ENCODE measurements at regions not wholly inside any gene's neighbourhood (a gene's known extent, or its start where the extent isn't known, plus 50 kb on each side); places are given as distances from the start of the nearest gene placed in this dataset.

DNA sequence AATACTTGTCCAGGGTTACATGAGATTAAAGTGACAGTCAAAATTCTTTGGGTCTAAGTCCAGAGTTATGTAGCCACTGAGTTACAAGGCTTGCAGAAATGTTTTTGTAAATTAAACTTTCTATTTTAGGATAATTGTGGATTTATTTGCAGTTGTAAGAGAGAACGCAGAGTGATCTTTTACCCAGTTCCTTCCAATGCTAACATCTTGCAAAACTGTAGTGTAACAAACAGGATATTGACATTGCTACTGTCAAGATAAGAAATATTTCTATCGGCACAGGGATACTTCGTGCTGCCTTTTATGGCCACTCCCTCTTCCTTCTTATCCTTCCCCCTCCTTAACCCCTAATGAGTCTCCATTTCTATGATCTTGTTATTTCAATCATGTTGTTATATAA is 1022.9 kb downstream of the MCTP2 start:
- Mint-ChIP-seq H3K9me3 (ENCODE audit: unreplicated experiment) (no peaks in the 10 kb centered on the region), H3K27me3 (ENCODE audit: unreplicated experiment) (no peaks in the 10 kb centered on the region), H3K4me3 (ENCODE audit: unreplicated experiment) (no peak overlapping the region), H3K4me1 (ENCODE audit: low read depth, unreplicated experiment) (no peaks in the 10 kb centered on the region), H3K36me3 (ENCODE audit: unreplicated experiment) (no peaks in the 10 kb centered on the region), H3K27ac (ENCODE audit: unreplicated experiment) (no peak overlapping the region)
- TF ChIP-seq, protein P1, sequence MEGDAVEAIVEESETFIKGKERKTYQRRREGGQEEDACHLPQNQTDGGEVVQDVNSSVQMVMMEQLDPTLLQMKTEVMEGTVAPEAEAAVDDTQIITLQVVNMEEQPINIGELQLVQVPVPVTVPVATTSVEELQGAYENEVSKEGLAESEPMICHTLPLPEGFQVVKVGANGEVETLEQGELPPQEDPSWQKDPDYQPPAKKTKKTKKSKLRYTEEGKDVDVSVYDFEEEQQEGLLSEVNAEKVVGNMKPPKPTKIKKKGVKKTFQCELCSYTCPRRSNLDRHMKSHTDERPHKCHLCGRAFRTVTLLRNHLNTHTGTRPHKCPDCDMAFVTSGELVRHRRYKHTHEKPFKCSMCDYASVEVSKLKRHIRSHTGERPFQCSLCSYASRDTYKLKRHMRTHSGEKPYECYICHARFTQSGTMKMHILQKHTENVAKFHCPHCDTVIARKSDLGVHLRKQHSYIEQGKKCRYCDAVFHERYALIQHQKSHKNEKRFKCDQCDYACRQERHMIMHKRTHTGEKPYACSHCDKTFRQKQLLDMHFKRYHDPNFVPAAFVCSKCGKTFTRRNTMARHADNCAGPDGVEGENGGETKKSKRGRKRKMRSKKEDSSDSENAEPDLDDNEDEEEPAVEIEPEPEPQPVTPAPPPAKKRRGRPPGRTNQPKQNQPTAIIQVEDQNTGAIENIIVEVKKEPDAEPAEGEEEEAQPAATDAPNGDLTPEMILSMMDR (IDR thresholded peaks at IDR 0.05; ENCODE audit: partially characterized antibody, unreplicated experiment), result no peak
- DNase-seq, result no peak

- Mint-ChIP-seq H3K27me3 (ENCODE audit: unreplicated experiment) (peaks cover 1% of the 10 kb centered on the region), H3K9me3 (ENCODE audit: unreplicated experiment) (no peaks in the 10 kb centered on the region), H3K27ac (ENCODE audit: unreplicated experiment) (no peak overlapping the region), H3K4me3 (ENCODE audit: unreplicated experiment) (no peak overlapping the region), H3K36me3 (ENCODE audit: unreplicated experiment) (no peaks in the 10 kb centered on the region), H3K4me1 (ENCODE audit: low read depth, unreplicated experiment) (no peaks in the 10 kb centered on the region)
- TF ChIP-seq, protein P1 (IDR thresholded peaks at IDR 0.05; ENCODE audit: partially characterized antibody, unreplicated experiment), result peak; percentile 84
- peak; percentile 69 for DNase-seq
Measured at GRCh38 chr15:95259513-95259912, 1028.2 kb downstream of the MCTP2 start.

DNA sequence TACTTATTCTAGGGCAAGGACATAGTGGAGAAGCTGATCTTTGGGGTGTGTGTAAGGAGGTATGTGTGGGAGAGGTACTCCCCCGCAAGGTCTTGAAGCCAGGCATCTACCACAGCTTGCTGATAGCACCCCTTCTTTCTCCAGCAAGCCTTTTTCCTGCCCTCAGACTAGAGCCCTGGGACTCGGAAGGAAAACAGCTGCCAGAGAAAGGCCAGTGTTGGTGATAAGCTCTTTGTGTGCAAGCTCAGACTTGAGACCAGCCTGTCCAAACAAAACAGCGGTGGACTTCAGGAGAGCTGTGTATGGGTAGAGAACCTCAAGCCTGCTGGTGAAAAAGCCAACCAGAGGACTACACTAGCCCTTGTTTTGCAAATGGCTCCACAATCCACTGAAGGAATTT is 1028.6 kb downstream of the MCTP2 start:
- DNase-seq, result no peak
- TF ChIP-seq, protein P1 (IDR thresholded peaks at IDR 0.05; ENCODE audit: partially characterized antibody, unreplicated experiment), result no peak
- Mint-ChIP-seq H3K27ac (ENCODE audit: unreplicated experiment) (no peak overlapping the region), H3K9me3 (ENCODE audit: unreplicated experiment) (no peaks in the 10 kb centered on the region), H3K4me1 (ENCODE audit: low read depth, unreplicated experiment) (no peaks in the 10 kb centered on the region), H3K36me3 (ENCODE audit: unreplicated experiment) (no peaks in the 10 kb centered on the region), H3K4me3 (ENCODE audit: unreplicated experiment) (no peak overlapping the region), H3K27me3 (ENCODE audit: unreplicated experiment) (peaks cover 1% of the 10 kb centered on the region)

DNA sequence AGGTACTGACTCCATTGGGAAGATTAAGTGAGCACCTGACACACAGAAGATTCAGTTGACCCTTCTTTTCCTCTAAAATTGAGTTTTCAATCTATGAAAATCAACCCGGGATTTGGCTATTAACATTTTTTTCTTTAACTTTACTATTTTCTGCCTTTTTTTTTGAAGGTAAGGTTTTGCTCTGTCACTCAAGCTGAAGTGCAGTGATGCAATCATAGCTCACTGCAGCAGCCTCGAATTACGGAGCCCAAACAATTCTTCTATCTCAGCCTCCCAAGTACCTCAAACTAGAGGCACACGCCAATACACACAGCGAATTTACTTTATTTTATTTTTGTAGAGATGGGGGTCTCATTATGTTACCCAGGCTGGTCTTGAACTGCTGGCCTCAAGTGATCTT is 1029.5 kb downstream of the MCTP2 start:
- Mint-ChIP-seq H3K36me3 (ENCODE audit: unreplicated experiment) (no peaks in the 10 kb centered on the region), H3K27me3 (ENCODE audit: unreplicated experiment) (peaks cover 1% of the 10 kb centered on the region), H3K4me3 (ENCODE audit: unreplicated experiment) (no peak overlapping the region), H3K27ac (ENCODE audit: unreplicated experiment) (no peak overlapping the region), H3K4me1 (ENCODE audit: low read depth, unreplicated experiment) (no peaks in the 10 kb centered on the region), H3K9me3 (ENCODE audit: unreplicated experiment) (no peaks in the 10 kb centered on the region)
- DNase-seq, result no peak
- TF ChIP-seq, protein P1 (IDR thresholded peaks at IDR 0.05; ENCODE audit: partially characterized antibody, unreplicated experiment), result no peak

DNA sequence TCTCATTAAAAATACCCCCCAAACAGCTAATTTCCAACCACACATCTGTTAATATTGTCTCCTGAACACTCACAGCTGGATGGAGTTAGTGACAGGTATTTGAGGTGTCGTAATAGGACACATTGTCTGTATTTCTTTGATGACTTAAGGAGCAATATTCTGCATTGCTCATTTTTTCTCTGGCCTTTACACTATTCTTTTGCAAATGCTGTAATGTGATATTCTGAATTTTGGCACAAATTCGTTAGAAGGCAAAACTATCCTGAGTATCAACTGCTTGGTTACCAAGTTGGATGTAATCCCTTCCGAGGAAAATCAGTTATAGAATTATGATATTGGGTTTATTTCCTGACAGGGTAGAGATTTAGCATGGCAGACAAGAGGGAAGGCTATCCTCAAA is 1030.2 kb downstream of the MCTP2 start:
- Mint-ChIP-seq H3K4me3 (ENCODE audit: unreplicated experiment) (no peak overlapping the region), H3K27ac (ENCODE audit: unreplicated experiment) (no peak overlapping the region), H3K4me1 (ENCODE audit: low read depth, unreplicated experiment) (no peaks in the 10 kb centered on the region), H3K9me3 (ENCODE audit: unreplicated experiment) (no peaks in the 10 kb centered on the region), H3K27me3 (ENCODE audit: unreplicated experiment) (peaks cover 1% of the 10 kb centered on the region), H3K36me3 (ENCODE audit: unreplicated experiment) (no peaks in the 10 kb centered on the region)
- TF ChIP-seq, protein P1 (IDR thresholded peaks at IDR 0.05; ENCODE audit: partially characterized antibody, unreplicated experiment), result no peak
- DNase-seq, result no peak

All from glutamatergic neuron (in vitro differentiated cells).